ENCODE measurements at regions not wholly inside any gene's neighbourhood (a gene's known extent, or its start where the extent isn't known, plus 50 kb on each side); places are given as distances from the start of the nearest gene placed in this dataset.
"Not testable (repeated sequence)": the region's sequence is repeated elsewhere in the genome, so short reads cannot be mapped to it uniquely, and the experiment has no call there.

DNA sequence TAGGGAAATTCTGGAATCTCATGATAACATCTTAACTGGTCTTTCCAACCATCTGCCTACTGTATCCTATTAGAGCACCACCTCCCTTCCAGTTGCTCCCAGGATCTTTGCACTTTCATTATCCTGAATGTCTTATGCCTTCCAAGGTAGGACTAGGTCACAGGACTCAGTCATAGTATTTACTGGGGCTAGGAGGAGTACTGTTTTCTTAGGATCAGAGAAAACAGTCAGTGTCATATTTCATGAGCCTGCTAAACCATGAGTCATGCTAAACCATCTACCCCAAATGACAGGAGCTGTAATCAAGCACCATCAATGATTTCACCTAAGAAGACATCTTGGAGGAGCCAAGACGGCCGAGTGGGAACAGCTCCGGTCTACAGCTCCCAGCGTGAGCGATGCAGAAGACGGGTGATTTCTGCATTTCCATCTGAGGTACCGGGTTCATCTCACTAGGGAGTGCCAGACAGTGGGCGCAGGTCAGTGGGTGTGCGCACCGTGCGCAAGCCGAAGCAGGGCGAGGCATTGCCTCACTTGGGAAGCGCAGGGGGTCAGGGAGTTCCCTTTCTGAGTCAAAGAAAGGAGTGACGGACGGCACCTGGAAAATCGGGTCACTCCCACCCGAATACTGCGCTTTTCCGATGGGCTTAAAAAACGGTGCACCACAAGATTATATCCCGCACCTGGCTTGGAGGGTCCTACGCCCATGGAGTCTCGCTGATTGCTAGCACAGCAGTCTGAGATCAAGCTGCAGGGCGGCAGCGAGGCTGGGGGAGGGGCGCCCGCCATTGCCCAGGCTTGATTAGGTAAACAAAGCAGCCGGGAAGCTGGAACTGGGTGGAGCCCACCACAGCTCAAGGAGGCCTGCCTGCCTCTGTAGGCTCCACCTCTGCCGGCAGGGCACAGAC lies 1439.2 kb upstream of the ACVR2A start:
- H3K27ac ChIP-seq (ENCODE audit: low read depth, low read length); H3K9me3 ChIP-seq (ENCODE audit: control insufficient read depth, insufficient read depth, low read length); H3K36me3 ChIP-seq (ENCODE audit: control insufficient read depth, insufficient read depth, low read length); H3K9ac ChIP-seq (ENCODE audit: low read depth, low read length); H3K4me3 ChIP-seq (ENCODE audit: low read depth, low read length); H3K27me3 ChIP-seq (ENCODE audit: control insufficient read depth, insufficient read depth, low read length); H3K4me1 ChIP-seq (ENCODE audit: control insufficient read depth, insufficient read depth, low read length): not testable (repeated sequence)

- H3K4me3 ChIP-seq (ENCODE audit: low read depth, low read length); H3K4me1 ChIP-seq (ENCODE audit: control insufficient read depth, insufficient read depth, low read length); H3K27me3 ChIP-seq (ENCODE audit: control insufficient read depth, insufficient read depth, low read length); H3K9me3 ChIP-seq (ENCODE audit: control insufficient read depth, insufficient read depth, low read length); H3K36me3 ChIP-seq (ENCODE audit: control insufficient read depth, insufficient read depth, low read length); H3K9ac ChIP-seq (ENCODE audit: low read depth, low read length); H3K27ac ChIP-seq (ENCODE audit: low read depth, low read length): not testable (repeated sequence)
Measured at GRCh38 chr2:146403546-146404160, 1441.2 kb upstream of the ACVR2A start.

GRCh38 chr2:146392631-146393030 lies 1452.2 kb upstream of the ACVR2A start:
- no peaks in the 10 kb centered on the region for H3K27me3 ChIP-seq (ENCODE audit: control insufficient read depth, insufficient read depth, low read length)
- H3K27ac ChIP-seq (ENCODE audit: low read depth, low read length): no peak overlapping the region
- H3K4me1 ChIP-seq (ENCODE audit: control insufficient read depth, insufficient read depth, low read length): no peaks in the 10 kb centered on the region
- no peak overlapping the region for H3K9ac ChIP-seq (ENCODE audit: low read depth, low read length)
- no peaks in the 10 kb centered on the region for H3K36me3 ChIP-seq (ENCODE audit: control insufficient read depth, insufficient read depth, low read length)
- H3K9me3 ChIP-seq (ENCODE audit: control insufficient read depth, insufficient read depth, low read length): no peaks in the 10 kb centered on the region
- no peak overlapping the region for H3K4me3 ChIP-seq (ENCODE audit: low read depth, low read length)

GRCh38 chr2:146392186-146392585 lies 1452.6 kb upstream of the ACVR2A start:
- H3K4me1 ChIP-seq (ENCODE audit: control insufficient read depth, insufficient read depth, low read length): no peaks in the 10 kb centered on the region
- no peak overlapping the region for H3K27ac ChIP-seq (ENCODE audit: low read depth, low read length)
- H3K4me3 ChIP-seq (ENCODE audit: low read depth, low read length): no peak overlapping the region
- no peaks in the 10 kb centered on the region for H3K27me3 ChIP-seq (ENCODE audit: control insufficient read depth, insufficient read depth, low read length)
- H3K9me3 ChIP-seq (ENCODE audit: control insufficient read depth, insufficient read depth, low read length): no peaks in the 10 kb centered on the region
- no peak overlapping the region for H3K9ac ChIP-seq (ENCODE audit: low read depth, low read length)
- no peaks in the 10 kb centered on the region for H3K36me3 ChIP-seq (ENCODE audit: control insufficient read depth, insufficient read depth, low read length)

DNA sequence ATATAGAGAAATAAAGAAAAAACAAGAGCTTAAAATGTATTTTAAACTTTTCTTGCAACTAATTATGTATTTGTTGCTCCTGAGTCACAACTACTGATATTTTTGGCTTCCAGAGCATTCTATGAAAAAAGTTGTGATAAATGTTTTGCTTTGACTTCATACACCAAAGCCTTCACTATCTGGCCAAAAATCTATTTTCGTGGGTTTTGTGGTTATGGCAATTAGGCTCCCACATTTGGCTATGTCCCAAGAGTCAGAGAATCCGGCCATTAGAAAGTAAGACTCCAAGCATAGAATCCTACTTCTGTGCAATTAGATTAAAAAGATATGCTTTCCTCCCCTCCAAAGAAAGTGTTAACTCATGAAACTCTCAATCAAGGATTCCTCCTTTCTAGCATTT lies 1456.1 kb upstream of the ACVR2A start:
- Histone ChIP-seq H3K27ac (ENCODE audit: low read depth, low read length) (no peak overlapping the region), H3K9ac (ENCODE audit: low read depth, low read length) (no peak overlapping the region), H3K27me3 (ENCODE audit: control insufficient read depth, insufficient read depth, low read length) (no peaks in the 10 kb centered on the region), H3K9me3 (ENCODE audit: control insufficient read depth, insufficient read depth, low read length) (no peaks in the 10 kb centered on the region), H3K4me1 (ENCODE audit: control insufficient read depth, insufficient read depth, low read length) (no peaks in the 10 kb centered on the region), H3K4me3 (ENCODE audit: low read depth, low read length) (no peak overlapping the region), H3K36me3 (ENCODE audit: control insufficient read depth, insufficient read depth, low read length) (no peaks in the 10 kb centered on the region)

GRCh38 chr2:146386096-146386495 lies 1458.7 kb upstream of the ACVR2A start:
- Histone ChIP-seq H3K36me3 (ENCODE audit: control insufficient read depth, insufficient read depth, low read length) (no peaks in the 10 kb centered on the region), H3K27me3 (ENCODE audit: control insufficient read depth, insufficient read depth, low read length) (no peaks in the 10 kb centered on the region), H3K9me3 (ENCODE audit: control insufficient read depth, insufficient read depth, low read length) (no peaks in the 10 kb centered on the region), H3K4me1 (ENCODE audit: control insufficient read depth, insufficient read depth, low read length) (no peaks in the 10 kb centered on the region), H3K9ac (ENCODE audit: low read depth, low read length) (no peak overlapping the region), H3K4me3 (ENCODE audit: low read depth, low read length) (no peak overlapping the region), H3K27ac (ENCODE audit: low read depth, low read length) (no peak overlapping the region)

DNA sequence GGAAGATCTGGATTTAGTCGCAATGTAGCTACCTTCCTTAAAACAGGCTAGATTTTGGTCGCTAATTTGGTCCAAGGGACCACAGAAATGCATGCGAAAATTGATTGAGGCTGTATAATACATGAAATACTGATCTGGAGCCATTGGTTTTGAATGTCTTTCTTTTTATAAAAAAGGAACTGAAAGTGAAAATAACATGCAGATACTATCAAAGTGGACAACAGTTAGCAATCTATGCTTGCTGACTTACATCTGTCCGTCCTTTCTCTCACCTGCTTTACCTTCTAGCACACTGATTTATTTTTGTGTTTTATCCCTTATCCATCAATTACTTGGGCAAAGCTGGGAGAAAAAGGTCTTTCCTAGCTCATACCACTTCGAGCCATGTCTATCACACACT lies 1459.8 kb upstream of the ACVR2A start:
- no peak overlapping the region for H3K4me3 ChIP-seq (ENCODE audit: low read depth, low read length)
- H3K27ac ChIP-seq (ENCODE audit: low read depth, low read length): no peak overlapping the region
- no peak overlapping the region for H3K9ac ChIP-seq (ENCODE audit: low read depth, low read length)

DNA sequence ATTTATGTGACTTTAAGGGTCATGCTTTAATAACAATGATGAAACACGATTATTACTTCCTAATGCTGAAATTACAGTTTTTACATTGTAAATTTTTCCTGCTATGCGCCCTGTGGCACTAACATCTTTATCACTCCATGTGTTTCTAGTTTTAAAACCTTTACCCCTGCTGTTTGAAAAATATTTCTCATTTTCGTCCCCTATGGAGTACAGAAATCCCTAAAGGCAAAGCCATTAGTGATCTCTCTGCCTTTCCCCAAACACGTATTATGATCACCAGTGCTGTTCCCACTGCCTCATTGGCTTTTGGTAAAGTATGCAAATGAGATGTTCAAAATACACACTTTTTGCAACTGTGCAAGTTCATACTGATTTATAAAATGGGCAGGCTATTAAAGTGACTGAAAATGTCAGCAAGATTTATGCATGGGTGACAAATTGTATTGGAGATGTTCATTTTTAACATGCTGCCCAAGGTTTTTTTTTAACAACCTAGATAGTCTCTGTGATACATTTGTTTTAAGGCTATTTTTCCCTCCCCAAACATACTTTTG lies 1468.2 kb upstream of the ACVR2A start:
- no peaks in the 10 kb centered on the region for H3K9me3 ChIP-seq (ENCODE audit: control insufficient read depth, insufficient read depth, low read length)
- H3K36me3 ChIP-seq (ENCODE audit: control insufficient read depth, insufficient read depth, low read length): no peaks in the 10 kb centered on the region
- no peak overlapping the region for H3K27ac ChIP-seq (ENCODE audit: low read depth, low read length)
- H3K27me3 ChIP-seq (ENCODE audit: control insufficient read depth, insufficient read depth, low read length): no peaks in the 10 kb centered on the region
- H3K4me1 ChIP-seq (ENCODE audit: control insufficient read depth, insufficient read depth, low read length): no peaks in the 10 kb centered on the region; the same call in 1 of the 2 replicates
- no peak overlapping the region for H3K9ac ChIP-seq (ENCODE audit: low read depth, low read length)
- H3K4me3 ChIP-seq (ENCODE audit: low read depth, low read length): no peak overlapping the region

More for the DNA sequence above, 1459.8 kb upstream of the ACVR2A start:
- no peaks in the 10 kb centered on the region for H3K9me3 ChIP-seq (ENCODE audit: control insufficient read depth, insufficient read depth, low read length)
- no peaks in the 10 kb centered on the region for H3K27me3 ChIP-seq (ENCODE audit: control insufficient read depth, insufficient read depth, low read length)
- H3K4me1 ChIP-seq (ENCODE audit: control insufficient read depth, insufficient read depth, low read length): no peaks in the 10 kb centered on the region
- H3K36me3 ChIP-seq (ENCODE audit: control insufficient read depth, insufficient read depth, low read length): no peaks in the 10 kb centered on the region

GRCh38 chr2:146374505-146374904 lies 1470.3 kb upstream of the ACVR2A start:
- Histone ChIP-seq H3K4me3 (ENCODE audit: low read depth, low read length) (no peak overlapping the region), H3K27ac (ENCODE audit: low read depth, low read length) (no peak overlapping the region), H3K36me3 (ENCODE audit: control insufficient read depth, insufficient read depth, low read length) (no peaks in the 10 kb centered on the region), H3K4me1 (ENCODE audit: control insufficient read depth, insufficient read depth, low read length) (no peaks in the 10 kb centered on the region; the same call in 1 of the 2 replicates), H3K9ac (ENCODE audit: low read depth, low read length) (no peak overlapping the region), H3K27me3 (ENCODE audit: control insufficient read depth, insufficient read depth, low read length) (no peaks in the 10 kb centered on the region), H3K9me3 (ENCODE audit: control insufficient read depth, insufficient read depth, low read length) (no peaks in the 10 kb centered on the region)

DNA sequence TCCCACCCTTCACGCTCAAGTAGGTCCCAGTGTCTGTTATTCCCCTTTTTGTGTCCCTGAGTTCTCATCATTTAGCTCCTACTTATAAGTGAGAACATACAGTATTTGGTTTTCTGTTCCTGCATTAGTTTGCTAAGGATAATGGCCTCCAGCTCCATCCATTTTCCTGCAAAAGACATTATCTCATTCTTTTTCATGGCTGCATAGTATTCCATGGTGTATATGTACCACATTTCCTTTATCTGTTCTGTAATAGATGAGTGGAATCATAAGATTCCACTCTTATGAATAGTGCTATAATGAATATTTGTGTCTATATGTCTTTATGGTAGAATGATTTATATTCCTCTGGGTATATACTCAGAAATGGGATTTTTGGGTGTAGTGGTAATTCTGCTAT lies 1473.5 kb upstream of the ACVR2A start:
- not testable (repeated sequence) for H3K9me3 ChIP-seq (ENCODE audit: control insufficient read depth, insufficient read depth, low read length); H3K4me3 ChIP-seq (ENCODE audit: low read depth, low read length); H3K27ac ChIP-seq (ENCODE audit: low read depth, low read length); H3K27me3 ChIP-seq (ENCODE audit: control insufficient read depth, insufficient read depth, low read length); H3K9ac ChIP-seq (ENCODE audit: low read depth, low read length); H3K4me1 ChIP-seq (ENCODE audit: control insufficient read depth, insufficient read depth, low read length); H3K36me3 ChIP-seq (ENCODE audit: control insufficient read depth, insufficient read depth, low read length)

- H3K4me3 ChIP-seq (ENCODE audit: low read depth, low read length): no peak overlapping the region
- H3K27ac ChIP-seq (ENCODE audit: low read depth, low read length): no peak overlapping the region
Measured at GRCh38 chr2:146370826-146371225, 1474.0 kb upstream of the ACVR2A start.

More at GRCh38 chr2:146370826-146371225, 1474.0 kb upstream of the ACVR2A start:
- Histone ChIP-seq H3K9ac (ENCODE audit: low read depth, low read length) (no peak overlapping the region), H3K9me3 (ENCODE audit: control insufficient read depth, insufficient read depth, low read length) (no peaks in the 10 kb centered on the region), H3K36me3 (ENCODE audit: control insufficient read depth, insufficient read depth, low read length) (no peaks in the 10 kb centered on the region), H3K27me3 (ENCODE audit: control insufficient read depth, insufficient read depth, low read length) (no peaks in the 10 kb centered on the region), H3K4me1 (ENCODE audit: control insufficient read depth, insufficient read depth, low read length) (no peaks in the 10 kb centered on the region)

Measured in HUES48 (cell line).